Liver (tissue), 8 donors: ENCODE measurements at regions not wholly inside any gene's neighbourhood (a gene's known extent, or its start where the extent isn't known, plus 50 kb on each side); places are given as distances from the start of the nearest gene placed in this dataset.
A peak's percentile ranks its signal among the peaks of the same experiment; 100 is the strongest.

Experiments used
- DNase-seq: peaks from one replicate; pipeline ENCODE4 v3.0.0-alpha.2; 2017; ENCODE audit warnings: low spot score
- H3K27ac ChIP-seq, 2 donors: one replicate each; pipeline ENCODE4 v1.7.0; 2013; ENCODE audit warnings: inconsistent platforms in 2 of 2, low read length in 2 of 2, control low read depth in 1 of 2, low read depth in 1 of 2, mild to moderate bottlenecking in 1 of 2
- H3K27me3 ChIP-seq, 4 donors: one replicate each; pipeline versions ENCODE4 v1.6.1 to v1.7.0; 2013; ENCODE audit warnings: low read length in 3 of 4, inconsistent platforms in 1 of 4, mild to moderate bottlenecking in 1 of 4, moderate library complexity in 1 of 4; ENCODE audit not compliant: control insufficient read depth in 4 of 4, insufficient read depth in 4 of 4
- H3K36me3 ChIP-seq, 4 donors: one replicate each; pipeline versions ENCODE4 v1.6.1 to v1.7.0; 2013; ENCODE audit warnings: low read length in 3 of 4, mild to moderate bottlenecking in 3 of 4, low read depth in 1 of 4, moderate library complexity in 1 of 4; ENCODE audit not compliant: control insufficient read depth in 4 of 4, insufficient read depth in 3 of 4
- H3K4me1 ChIP-seq, 4 donors: one replicate each; pipeline versions ENCODE4 v1.6.1 to v1.7.0; 2013; ENCODE audit warnings: low read length in 3 of 4, mild to moderate bottlenecking in 3 of 4, moderate library complexity in 1 of 4; ENCODE audit not compliant: control insufficient read depth in 4 of 4, insufficient read depth in 4 of 4
- H3K4me3 ChIP-seq, 3 donors: one replicate each; pipeline versions ENCODE4 v1.6.1 to v1.7.0; 2013; ENCODE audit warnings: low read length in 3 of 3, control low read depth in 1 of 3, low read depth in 1 of 3, mild to moderate bottlenecking in 1 of 3
- H3K9ac ChIP-seq, 2 donors: one replicate each; pipeline ENCODE4 v1.7.0; 2013; ENCODE audit warnings: low read length in 2 of 2, mild to moderate bottlenecking in 2 of 2, moderate library complexity in 2 of 2, control low read depth in 1 of 2, low read depth in 1 of 2
- H3K9me3 ChIP-seq, 4 donors: one replicate each; pipeline versions ENCODE4 v1.6.1 to v1.7.0; 2013; ENCODE audit warnings: low read length in 3 of 4; ENCODE audit not compliant: control insufficient read depth in 4 of 4
- CTCF ChIP-seq: fragments of 150-350 bp; IDR thresholded peaks from 2 replicates; pipeline ENCODE4 v1.5.1; 2017; ENCODE audit warnings: improper control_type of control experiment, low read depth, low read length; ENCODE audit not compliant: missing input control
- EGR1 ChIP-seq, 2 donors: IDR thresholded peaks; 2 replicates each; pipeline ENCODE4 v1.6.1; 2016 to 2018; ENCODE audit warnings: antibody characterized with exemption in 2 of 2, low read depth in 2 of 2
- FOXA1 ChIP-seq: IDR thresholded peaks from 2 replicates; pipeline ENCODE4 v1.6.1; 2016; ENCODE audit warnings: antibody characterized with exemption
- FOXA2 ChIP-seq: IDR thresholded peaks from 2 replicates; pipeline ENCODE4 v1.6.1; 2016; ENCODE audit warnings: antibody characterized with exemption
- GABPA ChIP-seq, 2 donors: IDR thresholded peaks in 1 of 2; conservative IDR thresholded peaks in 1 of 2; 2 replicates each; pipeline ENCODE4 v1.6.1; 2016; ENCODE audit warnings: antibody characterized with exemption in 2 of 2, mild to moderate bottlenecking in 1 of 2, moderate library complexity in 1 of 2
- HNF4A ChIP-seq, 2 donors: conservative IDR thresholded peaks; 2 replicates each; pipeline ENCODE4 v1.6.1; 2016; ENCODE audit warnings: antibody characterized with exemption in 2 of 2, mild to moderate bottlenecking in 2 of 2
- HNF4G ChIP-seq: IDR thresholded peaks from 2 replicates; pipeline ENCODE4 v1.6.1; 2016; ENCODE audit warnings: antibody characterized with exemption
- JUND ChIP-seq, 2 donors: IDR thresholded peaks; 2 replicates each; pipeline ENCODE4 v1.6.1; 2016; ENCODE audit warnings: antibody characterized with exemption in 2 of 2
- MAX ChIP-seq: IDR thresholded peaks from 2 replicates; pipeline ENCODE4 v1.6.1; 2016; ENCODE audit warnings: antibody characterized with exemption
- NR2F2 ChIP-seq: IDR thresholded peaks from 2 replicates; pipeline ENCODE4 v1.6.1; 2016; ENCODE audit warnings: antibody characterized with exemption
- RAD21 ChIP-seq, 2 donors: IDR thresholded peaks; 2 replicates each; pipeline ENCODE4 v1.6.1; 2016; ENCODE audit warnings: antibody characterized with exemption in 2 of 2, mild to moderate bottlenecking in 2 of 2
- REST ChIP-seq: IDR thresholded peaks from 2 replicates; pipeline ENCODE4 v1.6.1; 2016; ENCODE audit warnings: antibody characterized with exemption, mild to moderate bottlenecking
- RXRA ChIP-seq, 2 donors: IDR thresholded peaks; 2 replicates each; pipeline ENCODE4 v1.6.1; 2017 to 2018; ENCODE audit warnings: antibody characterized with exemption in 2 of 2, mild to moderate bottlenecking in 1 of 2
- SP1 ChIP-seq: IDR thresholded peaks from 2 replicates; pipeline ENCODE4 v1.6.1; 2018; ENCODE audit warnings: antibody characterized with exemption, mild to moderate bottlenecking
- TAF1 ChIP-seq: conservative IDR thresholded peaks from 2 replicates; pipeline ENCODE4 v1.6.1; 2016; ENCODE audit warnings: antibody characterized with exemption, mild to moderate bottlenecking
- YY1 ChIP-seq: IDR thresholded peaks from 2 replicates; pipeline ENCODE4 v1.6.1; 2016; ENCODE audit warnings: antibody characterized with exemption, mild to moderate bottlenecking
- WGBS: extraction: QIAGEN DNeasy Blood & Tissue Kit; methylation state at CpG from one replicate; pipeline ENCODE4 v1.1.7; 2013; 5-methylcytosine and 5-hydroxymethylcytosine counted together
- TF ChIP-seq, protein P1 (sequence below): IDR thresholded peaks from 2 replicates; pipeline ENCODE4 v1.6.1; 2016; ENCODE audit warnings: antibody characterized with exemption
- TF ChIP-seq, protein P2 (sequence below): IDR thresholded peaks from 2 replicates; pipeline ENCODE4 v1.6.1; 2016; ENCODE audit warnings: antibody characterized with exemption
- donor health status: healthy.
- donor health status: healthy.
- donor health status: healthy.
- donor health status: healthy.
- donor health status: healthy.

DNA sequence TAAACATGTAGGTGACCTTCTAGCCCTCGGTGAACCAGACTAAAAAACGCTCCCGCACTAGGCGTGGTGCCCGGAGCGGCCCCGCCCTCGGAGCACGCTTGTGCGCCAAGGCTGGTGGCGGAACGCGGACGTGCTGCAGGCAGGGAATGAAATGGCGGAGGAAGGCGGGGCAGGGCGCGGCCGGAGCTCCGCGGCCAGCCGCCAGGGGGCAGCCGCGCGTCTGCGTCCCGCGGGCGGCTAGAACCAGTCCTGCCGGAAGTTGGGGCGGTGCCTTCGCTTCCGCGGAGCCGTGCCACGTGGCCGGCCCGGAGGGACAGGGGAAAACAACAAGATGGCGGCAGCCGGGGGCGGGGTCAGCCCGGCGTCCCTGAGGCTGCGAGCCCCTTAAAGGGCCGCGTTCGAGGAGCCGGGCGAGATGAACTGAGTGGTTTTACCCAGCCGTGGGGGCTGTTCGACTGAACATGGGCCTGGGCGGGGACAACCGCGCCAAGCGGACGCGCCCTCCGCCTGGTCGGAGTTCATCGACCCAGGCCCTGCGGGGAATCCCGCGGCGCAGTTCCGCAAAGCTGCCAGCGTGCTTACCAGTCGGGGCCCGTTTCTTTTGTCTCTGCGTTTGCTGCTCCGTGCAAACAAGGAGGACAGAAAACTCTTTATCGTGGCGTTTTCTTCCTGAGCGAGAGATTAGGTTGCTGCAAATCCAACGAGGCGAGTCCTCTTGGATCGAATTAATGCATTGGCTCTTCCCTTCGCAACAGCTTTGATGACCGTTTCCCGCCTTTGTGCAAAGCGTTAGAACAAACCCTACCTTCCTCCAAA, 90.9 kb upstream of the CHD2 start:
- Histone ChIP-seq H3K36me3 (no peaks in the 10 kb centered on the region), H3K4me1 (peaks cover 0 to 22% (median 11%) of the 10 kb centered on the region in 4 donors)
- DNase-seq = peak; percentile 98

More for the DNA sequence above, 90.9 kb upstream of the CHD2 start:
- no peaks in the 10 kb centered on the region for H3K27me3 ChIP-seq
- H3K9ac ChIP-seq = peak overlapping the region; percentile 80 to 99
- WGBS = under 1% methylated on average over 80 of the region's 80 CpGs
- H3K4me3 ChIP-seq = peak overlapping the region; percentile 47 to 63 (median 54)
- TF ChIP-seq REST = no peak
- peak; percentile 64 for TF ChIP-seq TAF1
- peak; percentile 99 for TF ChIP-seq YY1
- peak; percentile 98 for TF ChIP-seq CTCF
- peak; percentile 60 for TF ChIP-seq FOXA2
- TF ChIP-seq EGR1 (IDR thresholded peaks at IDR 0.05; ENCODE audit: low read depth in 2 of 2) = peak in 1 of 2 donors; percentile 65
- TF ChIP-seq, protein P1, sequence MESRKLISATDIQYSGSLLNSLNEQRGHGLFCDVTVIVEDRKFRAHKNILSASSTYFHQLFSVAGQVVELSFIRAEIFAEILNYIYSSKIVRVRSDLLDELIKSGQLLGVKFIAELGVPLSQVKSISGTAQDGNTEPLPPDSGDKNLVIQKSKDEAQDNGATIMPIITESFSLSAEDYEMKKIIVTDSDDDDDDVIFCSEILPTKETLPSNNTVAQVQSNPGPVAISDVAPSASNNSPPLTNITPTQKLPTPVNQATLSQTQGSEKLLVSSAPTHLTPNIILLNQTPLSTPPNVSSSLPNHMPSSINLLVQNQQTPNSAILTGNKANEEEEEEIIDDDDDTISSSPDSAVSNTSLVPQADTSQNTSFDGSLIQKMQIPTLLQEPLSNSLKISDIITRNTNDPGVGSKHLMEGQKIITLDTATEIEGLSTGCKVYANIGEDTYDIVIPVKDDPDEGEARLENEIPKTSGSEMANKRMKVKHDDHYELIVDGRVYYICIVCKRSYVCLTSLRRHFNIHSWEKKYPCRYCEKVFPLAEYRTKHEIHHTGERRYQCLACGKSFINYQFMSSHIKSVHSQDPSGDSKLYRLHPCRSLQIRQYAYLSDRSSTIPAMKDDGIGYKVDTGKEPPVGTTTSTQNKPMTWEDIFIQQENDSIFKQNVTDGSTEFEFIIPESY = no peak
- TF ChIP-seq MAX = peak; percentile 30
- peak; percentile 51 to 75 for TF ChIP-seq RAD21 (IDR thresholded peaks at IDR 0.05)
- TF ChIP-seq FOXA1 = no peak
- TF ChIP-seq RXRA (IDR thresholded peaks at IDR 0.05) = peak; percentile 67 to 80
- TF ChIP-seq NR2F2 = no peak
- peak in 1 of 2 donors; percentile 35 for TF ChIP-seq JUND (IDR thresholded peaks at IDR 0.05)
- TF ChIP-seq, protein P2, sequence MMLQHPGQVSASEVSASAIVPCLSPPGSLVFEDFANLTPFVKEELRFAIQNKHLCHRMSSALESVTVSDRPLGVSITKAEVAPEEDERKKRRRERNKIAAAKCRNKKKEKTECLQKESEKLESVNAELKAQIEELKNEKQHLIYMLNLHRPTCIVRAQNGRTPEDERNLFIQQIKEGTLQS = no peak
- TF ChIP-seq HNF4G = no peak
- TF ChIP-seq GABPA (IDR thresholded peaks at IDR 0.05 in 1 of 2, conservative IDR thresholded peaks at IDR 0.05 in 1 of 2) = peak; percentile 47 to 87
- peak in 1 of 2 donors; percentile 34 for TF ChIP-seq HNF4A (conservative IDR thresholded peaks at IDR 0.05)
- peak; percentile 65 for TF ChIP-seq SP1
- no peaks in the 10 kb centered on the region for H3K9me3 ChIP-seq
- peak overlapping the region; percentile 88 to 100 for H3K27ac ChIP-seq
